ENCODE measurements at regions not wholly inside any gene's neighbourhood (a gene's known extent, or its start where the extent isn't known, plus 50 kb on each side); places are given as distances from the start of the nearest gene placed in this dataset.

GRCh38 chr10:77692782-77693181 lies 55.2 kb upstream of the KCNMA1 start:
- H3K27me3 ChIP-seq (ENCODE audit: insufficient read depth, low read depth) = peaks cover 23% of the 10 kb centered on the region; the same call in 1 of the 2 replicates
- POLR2A ChIA-PET (ENCODE audit: unreplicated experiment) = no interaction called here
- H3K27ac ChIP-seq = no peak overlapping the region
- no peaks in the 10 kb centered on the region for H3F3A ChIP-seq (ENCODE audit: insufficient read depth, low read depth)
- H3K4me3 ChIP-seq = no peak overlapping the region
- CTCF ChIA-PET = interaction anchor here (0.5 kb wide), 1 partner anchor 232 kb away, joined by 4 read pairs; no protein-coding TSS in a partner anchor
- no peaks in the 10 kb centered on the region for H3K9me2 ChIP-seq (ENCODE audit: insufficient read depth)
- no peaks in the 10 kb centered on the region for H3K79me2 ChIP-seq (ENCODE audit: low read depth)
- no peak for DNase-seq
- intact Hi-C loops (cut with micrococcal nuclease; ENCODE audit: unreplicated experiment) = no loop called here
- no peak overlapping the region for H3K4me2 ChIP-seq
- H4K20me1 ChIP-seq (ENCODE audit: insufficient read depth) = no peaks in the 10 kb centered on the region
- no peaks in the 10 kb centered on the region for H3K36me3 ChIP-seq (ENCODE audit: low read depth)
- no peak overlapping the region for H2AFZ ChIP-seq
- no peak for TF ChIP-seq CTCF (conservative IDR thresholded peaks at IDR 0.05)
- TF ChIP-seq EZH2 (IDR thresholded peaks at IDR 0.05; ENCODE audit: low read depth) = no peak
- no peaks in the 10 kb centered on the region for H3K9me3 ChIP-seq (ENCODE audit: insufficient read depth, low read depth)
- H3K4me1 ChIP-seq (replicated peaks; ENCODE audit: insufficient read depth) = no peaks in the 10 kb centered on the region
- BruUV-seq (replicated peaks) = no TSS peak

GRCh38 chr10:77689339-77689738 lies 51.7 kb upstream of the KCNMA1 start:
- TF ChIP-seq CTCF (conservative IDR thresholded peaks at IDR 0.05) (no peak), EZH2 (IDR thresholded peaks at IDR 0.05; ENCODE audit: low read depth) (no peak)
- Histone ChIP-seq H3K4me1 (replicated peaks; ENCODE audit: insufficient read depth) (no peaks in the 10 kb centered on the region), H3K27me3 (ENCODE audit: insufficient read depth, low read depth) (peaks cover 23% of the 10 kb centered on the region; the same call in 1 of the 2 replicates), H3K4me3 (no peak overlapping the region), H3K27ac (no peak overlapping the region), H3F3A (ENCODE audit: insufficient read depth, low read depth) (no peaks in the 10 kb centered on the region), H3K4me2 (no peak overlapping the region), H3K9me2 (ENCODE audit: insufficient read depth) (no peaks in the 10 kb centered on the region), H3K9me3 (ENCODE audit: insufficient read depth, low read depth) (no peaks in the 10 kb centered on the region), H3K79me2 (ENCODE audit: low read depth) (no peaks in the 10 kb centered on the region), H3K36me3 (ENCODE audit: low read depth) (no peaks in the 10 kb centered on the region), H2AFZ (no peak overlapping the region), H4K20me1 (ENCODE audit: insufficient read depth) (no peaks in the 10 kb centered on the region)
- POLR2A ChIA-PET (ENCODE audit: unreplicated experiment) = no interaction called here
- CTCF ChIA-PET = no interaction called here
- BruUV-seq (replicated peaks) = no TSS peak
- intact Hi-C loops (cut with micrococcal nuclease; ENCODE audit: unreplicated experiment) = no loop called here
- no peak for DNase-seq

GRCh38 chr10:77687621-77688020 lies 50.0 kb upstream of the KCNMA1 start:
- no TSS peak for BruUV-seq (replicated peaks)
- no peak for TF ChIP-seq EZH2 (IDR thresholded peaks at IDR 0.05; ENCODE audit: low read depth)
- TF ChIP-seq CTCF (conservative IDR thresholded peaks at IDR 0.05) = no peak
- H2AFZ ChIP-seq = no peak overlapping the region
- no peak for DNase-seq
- no peak overlapping the region for H3K4me2 ChIP-seq
- POLR2A ChIA-PET (ENCODE audit: unreplicated experiment) = no interaction called here
- no peaks in the 10 kb centered on the region for H3K9me2 ChIP-seq (ENCODE audit: insufficient read depth)
- CTCF ChIA-PET = no interaction called here
- no peaks in the 10 kb centered on the region for H3K36me3 ChIP-seq (ENCODE audit: low read depth)
- intact Hi-C loops (cut with micrococcal nuclease; ENCODE audit: unreplicated experiment) = no loop called here
- no peaks in the 10 kb centered on the region for H4K20me1 ChIP-seq (ENCODE audit: insufficient read depth)
- H3K79me2 ChIP-seq (ENCODE audit: low read depth) = no peaks in the 10 kb centered on the region
- no peaks in the 10 kb centered on the region for H3F3A ChIP-seq (ENCODE audit: insufficient read depth, low read depth)
- no peak overlapping the region for H3K27ac ChIP-seq
- H3K27me3 ChIP-seq (ENCODE audit: insufficient read depth, low read depth) = peaks cover 23% of the 10 kb centered on the region; the same call in 1 of the 2 replicates
- no peaks in the 10 kb centered on the region for H3K4me1 ChIP-seq (replicated peaks; ENCODE audit: insufficient read depth)
- H3K4me3 ChIP-seq = no peak overlapping the region
- no peaks in the 10 kb centered on the region for H3K9me3 ChIP-seq (ENCODE audit: insufficient read depth, low read depth)

Measured in PC-9 (cell line).